Ishikawa (cell line): ENCODE measurements at regions not wholly inside any gene's neighbourhood (a gene's known extent, or its start where the extent isn't known, plus 50 kb on each side); places are given as distances from the start of the nearest gene placed in this dataset.

Experiments
- CEBPB ChIP-seq: IDR thresholded peaks from 2 replicates; pipeline ENCODE4 v1.6.1; 2012
- CREB1 ChIP-seq: IDR thresholded peaks from 2 replicates; pipeline ENCODE4 v1.6.1; 2012; ENCODE audit warnings: low read depth
- EGR1 ChIP-seq: IDR thresholded peaks from 2 replicates; pipeline ENCODE4 v1.6.1; 2012
- EP300 ChIP-seq: IDR thresholded peaks from 2 replicates; pipeline ENCODE4 v1.6.1; 2012; ENCODE audit warnings: borderline replicate concordance
- MAX ChIP-seq: IDR thresholded peaks from 2 replicates; pipeline ENCODE4 v1.6.1; 2012
- NFIC ChIP-seq: IDR thresholded peaks from 2 replicates; pipeline ENCODE4 v1.6.1; 2012
- RAD21 ChIP-seq: IDR thresholded peaks from 2 replicates; pipeline ENCODE4 v1.6.1; 2012; ENCODE audit warnings: low read depth
- TAF1 ChIP-seq: IDR thresholded peaks from 2 replicates; pipeline ENCODE4 v1.6.1; 2012; ENCODE audit warnings: low read depth, mild to moderate bottlenecking
- TCF12 ChIP-seq: IDR thresholded peaks from 2 replicates; pipeline ENCODE4 v1.6.1; 2012; ENCODE audit warnings: low read depth
- TEAD4 ChIP-seq: IDR thresholded peaks from 2 replicates; pipeline ENCODE4 v1.6.1; 2012
- YY1 ChIP-seq: IDR thresholded peaks from 2 replicates; pipeline ENCODE4 v1.6.1; 2012; ENCODE audit warnings: low read depth
- TF ChIP-seq, protein P1 (sequence below): IDR thresholded peaks from 2 replicates; pipeline ENCODE4 v1.6.1; 2012
- TF ChIP-seq, protein P2 (sequence below): IDR thresholded peaks from 2 replicates; pipeline ENCODE4 v1.6.1; 2012; ENCODE audit warnings: low read depth, mild to moderate bottlenecking

DNA sequence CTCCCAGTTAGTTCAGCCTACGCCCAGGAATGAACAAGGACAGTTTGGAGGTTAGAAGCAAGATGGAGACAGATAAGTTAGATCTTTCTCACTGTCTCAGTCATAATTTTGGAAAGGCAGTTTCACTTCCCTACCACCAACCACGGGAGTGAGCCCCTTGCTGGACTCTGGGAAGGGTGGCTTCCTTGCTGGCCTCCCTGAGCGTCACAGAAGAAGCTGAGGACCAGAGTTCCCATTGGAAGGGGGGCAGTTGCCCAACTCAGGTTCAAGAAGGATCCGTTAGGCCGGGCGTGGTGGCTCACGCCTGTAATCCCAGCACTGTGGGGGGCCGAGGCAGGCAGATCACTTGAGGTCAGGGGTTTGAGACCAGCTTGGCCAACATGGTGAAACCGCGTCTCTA, 106.2 kb upstream of the MAX start:
- TF ChIP-seq TAF1, result no peak
- no peak for TF ChIP-seq TCF12
- TF ChIP-seq, protein P1, sequence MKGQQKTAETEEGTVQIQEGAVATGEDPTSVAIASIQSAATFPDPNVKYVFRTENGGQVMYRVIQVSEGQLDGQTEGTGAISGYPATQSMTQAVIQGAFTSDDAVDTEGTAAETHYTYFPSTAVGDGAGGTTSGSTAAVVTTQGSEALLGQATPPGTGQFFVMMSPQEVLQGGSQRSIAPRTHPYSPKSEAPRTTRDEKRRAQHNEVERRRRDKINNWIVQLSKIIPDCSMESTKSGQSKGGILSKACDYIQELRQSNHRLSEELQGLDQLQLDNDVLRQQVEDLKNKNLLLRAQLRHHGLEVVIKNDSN, result no peak
- TF ChIP-seq RAD21, result no peak
- TF ChIP-seq EP300, result no peak
- no peak for TF ChIP-seq CEBPB
- TF ChIP-seq CREB1, result no peak
- no peak for TF ChIP-seq TEAD4
- no peak for TF ChIP-seq EGR1
- no peak for TF ChIP-seq MAX
- TF ChIP-seq YY1, result no peak
- TF ChIP-seq, protein P2, sequence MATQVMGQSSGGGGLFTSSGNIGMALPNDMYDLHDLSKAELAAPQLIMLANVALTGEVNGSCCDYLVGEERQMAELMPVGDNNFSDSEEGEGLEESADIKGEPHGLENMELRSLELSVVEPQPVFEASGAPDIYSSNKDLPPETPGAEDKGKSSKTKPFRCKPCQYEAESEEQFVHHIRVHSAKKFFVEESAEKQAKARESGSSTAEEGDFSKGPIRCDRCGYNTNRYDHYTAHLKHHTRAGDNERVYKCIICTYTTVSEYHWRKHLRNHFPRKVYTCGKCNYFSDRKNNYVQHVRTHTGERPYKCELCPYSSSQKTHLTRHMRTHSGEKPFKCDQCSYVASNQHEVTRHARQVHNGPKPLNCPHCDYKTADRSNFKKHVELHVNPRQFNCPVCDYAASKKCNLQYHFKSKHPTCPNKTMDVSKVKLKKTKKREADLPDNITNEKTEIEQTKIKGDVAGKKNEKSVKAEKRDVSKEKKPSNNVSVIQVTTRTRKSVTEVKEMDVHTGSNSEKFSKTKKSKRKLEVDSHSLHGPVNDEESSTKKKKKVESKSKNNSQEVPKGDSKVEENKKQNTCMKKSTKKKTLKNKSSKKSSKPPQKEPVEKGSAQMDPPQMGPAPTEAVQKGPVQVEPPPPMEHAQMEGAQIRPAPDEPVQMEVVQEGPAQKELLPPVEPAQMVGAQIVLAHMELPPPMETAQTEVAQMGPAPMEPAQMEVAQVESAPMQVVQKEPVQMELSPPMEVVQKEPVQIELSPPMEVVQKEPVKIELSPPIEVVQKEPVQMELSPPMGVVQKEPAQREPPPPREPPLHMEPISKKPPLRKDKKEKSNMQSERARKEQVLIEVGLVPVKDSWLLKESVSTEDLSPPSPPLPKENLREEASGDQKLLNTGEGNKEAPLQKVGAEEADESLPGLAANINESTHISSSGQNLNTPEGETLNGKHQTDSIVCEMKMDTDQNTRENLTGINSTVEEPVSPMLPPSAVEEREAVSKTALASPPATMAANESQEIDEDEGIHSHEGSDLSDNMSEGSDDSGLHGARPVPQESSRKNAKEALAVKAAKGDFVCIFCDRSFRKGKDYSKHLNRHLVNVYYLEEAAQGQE, result no peak
- TF ChIP-seq NFIC, result no peak
